Dermis microvascular lymphatic vessel endothelial cell (primary cell): ENCODE measurements at regions not wholly inside any gene's neighbourhood (a gene's known extent, or its start where the extent isn't known, plus 50 kb on each side); places are given as distances from the start of the nearest gene placed in this dataset.
"Not testable (repeated sequence)": the region's sequence is repeated elsewhere in the genome, so short reads cannot be mapped to it uniquely, and the experiment has no call there.

ENCODE experiments used
- DNase-seq, 2 donors: peaks; one replicate each; pipeline versions ENCODE4 v3.0.0 to v3.0.0-alpha.2; 2010; ENCODE audit warnings: low read depth in 2 of 2

DNA sequence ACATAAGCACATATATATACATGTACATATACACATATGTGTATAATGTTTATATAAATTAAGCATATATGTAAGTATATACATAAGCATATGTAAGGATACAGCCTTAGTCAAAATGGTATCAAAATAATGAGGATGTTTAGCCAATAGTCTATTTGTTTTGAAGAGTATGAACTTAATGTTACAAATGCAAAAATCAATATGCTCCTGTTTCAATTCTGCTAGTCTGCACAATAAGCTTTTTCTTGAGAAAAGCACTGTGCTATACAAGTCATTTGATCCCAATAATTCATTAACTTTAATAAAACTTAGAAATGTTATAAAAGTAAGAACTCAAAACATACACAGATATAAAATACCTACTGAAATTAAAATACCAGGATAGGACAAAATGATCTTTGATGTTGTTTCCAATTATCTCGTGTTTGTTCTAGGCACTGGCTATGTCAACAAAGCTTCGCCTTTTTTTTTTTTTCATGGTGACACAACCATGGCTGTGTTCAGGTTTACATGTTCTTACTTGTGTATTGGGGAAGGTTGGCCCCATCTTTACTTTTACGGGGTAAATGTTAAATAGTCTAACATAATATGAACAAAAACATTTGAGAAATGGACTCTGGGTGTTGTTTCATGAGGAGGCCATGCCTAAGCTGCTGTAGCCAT, 271.1 kb upstream of the CDH19 start:
- DNase-seq, result no peak

DNA sequence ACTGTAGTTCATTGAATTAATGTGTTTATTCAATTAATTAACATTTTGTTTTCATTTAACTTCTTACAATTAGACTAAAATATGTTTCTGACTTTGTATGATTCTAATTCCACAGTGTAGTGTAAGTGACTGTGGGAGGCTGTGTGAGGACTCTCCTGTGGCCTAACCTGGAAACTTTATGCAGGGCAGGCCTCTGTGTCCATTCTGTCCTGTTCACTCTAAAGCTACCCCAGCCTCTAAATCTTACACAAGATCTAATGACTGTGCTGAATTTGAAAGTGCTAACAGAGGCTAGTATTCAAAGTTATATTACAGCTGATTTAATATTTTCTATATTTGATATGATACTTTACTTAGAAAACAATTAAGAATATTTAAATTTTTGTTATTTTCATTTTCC, 270.5 kb upstream of the CDH19 start:
- DNase-seq, result no peak

DNA sequence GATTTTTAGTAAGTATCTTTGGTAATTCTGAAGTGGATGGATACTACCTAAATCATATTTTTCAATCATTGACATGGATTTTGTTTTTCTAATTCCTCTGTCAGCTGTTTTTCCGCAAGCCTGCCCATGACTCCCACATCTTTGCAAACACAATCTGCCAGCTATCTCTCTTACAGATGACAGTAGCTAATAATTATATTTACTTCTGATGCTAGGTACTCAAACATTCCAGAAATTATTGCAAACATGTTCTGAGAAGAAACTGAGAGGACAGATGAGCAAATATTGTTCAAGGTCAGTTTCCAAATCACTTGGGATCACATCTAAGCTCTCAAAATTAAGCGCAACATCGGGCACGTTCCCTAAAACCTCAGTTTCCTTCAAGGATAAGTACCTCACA, 270.0 kb upstream of the CDH19 start:
- no peak for DNase-seq

DNA sequence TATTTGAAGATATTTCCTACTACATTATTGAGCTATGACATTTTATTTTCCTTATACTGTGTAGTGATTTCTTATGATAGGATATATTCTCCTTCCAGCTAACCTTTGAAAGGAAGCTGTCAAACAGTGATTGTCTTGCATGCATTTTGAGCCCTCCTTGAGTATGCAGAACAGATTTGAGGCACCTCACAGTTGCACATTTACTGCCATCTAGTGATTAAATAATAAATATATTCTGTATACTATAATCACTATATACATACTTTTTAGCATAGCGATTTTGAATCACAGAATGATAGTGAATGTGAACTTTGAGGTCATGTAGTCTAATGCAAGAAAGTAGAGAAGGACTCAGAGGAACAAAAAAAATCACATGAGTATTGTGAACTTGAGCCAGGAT, 268.4 kb upstream of the CDH19 start:
- DNase-seq, result peak; percentile 21 to 35

DNA sequence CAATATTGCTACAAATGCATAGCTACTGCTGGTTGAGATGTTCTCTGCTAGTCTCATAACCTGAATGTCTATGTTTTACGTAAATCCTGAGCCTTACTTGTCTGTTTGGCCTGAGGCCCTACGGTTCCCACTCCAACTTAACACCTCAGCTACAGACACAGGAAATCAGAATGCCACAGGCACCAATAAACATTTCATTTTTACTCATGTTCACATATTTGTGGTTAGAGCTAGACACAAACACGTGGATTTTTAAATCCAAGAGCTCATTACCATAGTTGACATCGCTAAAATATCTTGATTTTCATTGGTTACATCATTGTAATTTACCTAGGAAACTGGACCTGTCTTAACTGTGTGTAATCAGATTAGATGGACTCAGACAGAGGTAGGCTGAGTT, 263.8 kb upstream of the CDH19 start:
- no peak for DNase-seq

DNA sequence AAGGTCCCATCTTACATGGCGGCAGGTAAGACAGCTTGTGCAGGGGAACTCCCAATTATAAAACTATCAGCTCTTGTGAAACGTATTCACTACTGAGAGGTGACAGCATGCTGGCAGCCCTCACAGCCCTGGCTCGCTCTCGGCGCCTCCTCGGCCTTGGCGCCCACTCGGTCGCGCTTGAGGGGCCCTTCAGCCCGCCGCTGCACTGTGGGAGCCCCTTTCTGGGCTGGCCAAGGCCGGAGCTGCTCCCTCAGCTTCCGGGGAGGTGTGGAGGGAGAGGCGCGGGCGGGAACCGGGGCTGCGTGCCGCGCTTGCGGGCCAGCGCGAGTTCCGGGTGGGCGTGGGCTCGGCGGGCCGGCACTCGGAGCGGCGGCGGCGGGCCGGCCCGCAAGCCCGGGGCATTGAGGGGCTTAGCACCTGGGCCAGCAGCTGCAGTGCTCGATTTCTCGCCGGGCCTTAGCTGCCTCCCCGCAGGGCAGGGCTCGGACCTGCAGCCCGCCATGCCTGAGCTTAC, 262.6 kb upstream of the CDH19 start:
- DNase-seq, result not testable (repeated sequence)

DNA sequence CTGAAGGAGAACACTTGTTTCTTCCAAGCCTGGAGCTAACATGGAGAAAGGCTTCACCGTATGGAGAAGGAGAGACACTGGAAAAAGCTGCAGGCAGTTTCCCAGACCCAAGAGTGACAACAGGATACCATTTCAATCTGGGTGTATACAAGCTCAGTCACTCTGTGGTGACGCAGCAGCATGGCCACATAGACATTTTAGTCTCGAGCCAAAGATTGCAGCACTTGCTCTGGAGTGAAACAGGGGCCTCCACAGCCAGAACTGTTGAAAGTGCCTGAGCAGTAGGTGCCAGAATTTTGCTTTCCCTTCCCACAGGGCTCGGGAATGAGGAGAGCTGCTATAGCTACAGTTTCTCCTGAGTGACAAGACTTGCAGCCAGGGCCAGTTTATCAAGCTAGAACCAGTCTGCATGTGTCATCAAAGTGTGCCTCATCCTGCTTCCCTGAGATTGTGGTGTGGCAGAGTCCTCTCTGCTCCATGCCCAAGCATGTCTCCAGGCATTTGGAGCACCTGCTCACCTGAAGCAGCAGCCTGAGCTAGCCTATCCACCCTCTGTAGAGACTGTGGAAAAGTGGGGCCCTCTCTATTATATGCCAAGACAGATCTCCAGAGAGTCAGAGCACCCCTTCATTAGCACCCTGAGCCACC, 234.6 kb upstream of the CDH19 start:
- no peak for DNase-seq

DNA sequence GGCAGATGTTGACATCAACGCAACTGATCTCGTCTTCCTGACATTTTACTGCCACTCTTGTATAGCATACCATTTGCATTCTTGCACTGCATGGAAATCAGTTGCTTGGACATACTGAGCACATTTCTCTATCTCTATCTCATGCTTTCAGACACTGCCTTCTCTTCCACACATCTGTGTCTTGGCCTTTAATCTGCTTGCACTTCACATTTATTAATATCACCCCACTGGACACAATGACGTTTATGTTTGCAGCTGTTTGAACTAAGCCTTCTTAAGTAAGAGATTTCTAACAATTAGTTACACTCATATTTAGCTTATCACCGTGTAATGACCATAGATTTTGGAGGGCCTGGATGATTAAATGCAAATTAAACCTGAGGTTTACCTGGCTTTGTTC, 229.8 kb upstream of the CDH19 start:
- DNase-seq, result no peak

DNA sequence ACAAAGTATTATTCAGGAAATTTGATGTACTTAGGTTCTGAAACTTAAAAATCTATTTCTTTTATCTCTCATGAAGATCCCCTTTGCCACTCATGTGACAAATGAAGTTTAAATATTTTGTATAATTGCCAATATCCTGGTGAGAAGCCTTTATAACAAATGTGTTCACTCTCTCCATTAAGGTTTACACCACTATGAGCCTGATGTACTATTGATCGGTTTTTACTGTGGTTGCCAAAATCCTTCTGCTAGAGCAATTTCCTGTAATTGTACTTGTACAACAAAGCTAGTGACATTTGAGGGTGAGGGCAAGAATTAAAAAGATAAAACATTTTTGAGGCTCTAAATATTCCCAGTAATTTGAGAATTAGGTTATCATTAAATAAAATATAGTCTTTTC, 222.3 kb upstream of the CDH19 start:
- peak; percentile 50 to 57 for DNase-seq

DNA sequence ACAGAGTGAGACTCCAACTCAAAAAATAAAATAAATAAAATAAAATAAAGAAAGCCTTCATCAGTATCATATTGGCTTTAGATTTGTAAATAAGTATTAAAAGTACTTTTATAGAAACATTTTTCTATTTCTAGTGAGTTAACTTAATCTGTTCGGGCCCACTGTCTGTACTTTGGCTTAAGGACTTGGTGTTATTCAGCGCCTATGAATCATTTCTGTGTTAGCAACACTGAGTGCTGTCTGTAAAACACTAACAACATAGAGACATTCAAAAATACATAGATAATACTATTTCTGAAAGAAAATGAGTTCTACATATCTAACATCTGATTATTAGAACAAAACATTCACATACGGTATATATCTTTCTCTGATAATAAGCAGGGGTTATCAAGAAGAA, 221.5 kb upstream of the CDH19 start:
- no peak for DNase-seq

DNA sequence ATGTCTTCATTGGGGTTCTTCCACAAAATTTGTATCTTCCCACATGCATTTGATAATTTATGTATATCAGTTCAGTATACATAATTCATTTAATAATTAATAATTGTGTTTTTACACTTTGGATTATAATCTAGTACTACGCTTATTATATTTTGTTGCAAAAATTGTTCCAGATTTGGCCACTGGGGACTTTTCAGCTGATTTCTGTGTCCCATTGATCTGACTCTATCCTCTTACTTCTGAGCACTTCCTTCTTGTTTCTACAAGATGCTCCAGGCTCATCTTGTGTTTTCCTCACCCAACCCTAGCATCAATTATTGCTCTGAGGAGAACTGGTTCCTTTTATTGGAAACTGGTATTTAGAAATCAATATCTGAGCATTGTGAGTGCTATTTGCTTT, 215.3 kb upstream of the CDH19 start:
- no peak for DNase-seq

DNA sequence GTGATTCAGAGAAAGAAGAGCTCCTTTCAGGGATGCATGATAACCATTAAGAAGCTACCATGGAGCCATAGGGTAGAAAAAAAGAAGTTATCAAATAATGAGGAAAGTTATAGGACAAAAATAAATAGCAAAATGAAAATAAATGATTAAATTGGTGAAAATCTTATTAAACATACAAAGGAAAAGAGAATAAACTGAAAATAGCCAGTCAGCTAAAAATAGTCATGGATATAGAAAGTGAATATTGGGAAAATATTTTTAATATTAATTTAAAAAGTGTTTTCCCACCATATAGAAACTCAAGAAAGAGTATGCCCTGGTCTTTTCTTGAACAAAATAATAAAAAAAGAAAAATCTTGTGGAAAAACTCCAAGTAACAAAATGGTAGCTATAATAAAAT, 209.2 kb upstream of the CDH19 start:
- DNase-seq, result no peak

DNA sequence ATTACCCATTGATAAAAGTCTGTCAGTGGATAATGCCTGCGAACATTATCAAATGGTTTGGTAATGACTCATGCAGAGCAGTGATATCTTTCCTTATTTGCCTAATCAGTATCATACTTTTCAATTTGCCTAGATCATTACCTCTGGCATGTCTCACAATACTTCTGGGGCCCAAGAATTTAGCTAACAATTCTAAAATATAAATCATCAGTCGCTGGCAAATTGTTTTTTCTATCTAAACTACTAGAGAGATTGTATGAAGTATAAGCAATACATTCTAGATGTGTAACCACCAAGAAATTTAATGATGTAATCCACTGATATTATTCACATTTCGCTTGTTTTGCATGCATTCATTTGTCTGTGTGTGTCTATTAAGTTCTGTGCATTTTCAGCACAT, 191.2 kb upstream of the CDH19 start:
- no peak for DNase-seq

DNA sequence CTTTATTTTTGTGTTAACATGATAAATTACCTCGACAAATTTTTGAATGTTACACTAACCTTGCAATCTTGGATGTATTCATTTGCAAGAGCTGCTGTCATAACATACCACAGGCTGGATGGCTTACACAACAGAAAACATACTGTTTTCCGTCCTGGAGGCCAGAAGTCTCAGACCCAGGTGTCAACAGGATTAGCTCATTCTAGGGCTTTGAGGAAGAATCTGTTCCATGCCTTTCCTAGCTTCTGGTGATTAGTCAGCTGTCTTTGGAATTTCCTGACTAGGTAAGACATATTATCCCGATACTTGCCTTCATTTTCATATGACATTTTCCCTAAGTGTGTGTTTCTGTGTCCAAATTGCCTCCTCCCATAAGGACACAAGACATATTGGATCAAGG, 188.6 kb upstream of the CDH19 start:
- DNase-seq, result peak in 1 of 2 donors; percentile 59

DNA sequence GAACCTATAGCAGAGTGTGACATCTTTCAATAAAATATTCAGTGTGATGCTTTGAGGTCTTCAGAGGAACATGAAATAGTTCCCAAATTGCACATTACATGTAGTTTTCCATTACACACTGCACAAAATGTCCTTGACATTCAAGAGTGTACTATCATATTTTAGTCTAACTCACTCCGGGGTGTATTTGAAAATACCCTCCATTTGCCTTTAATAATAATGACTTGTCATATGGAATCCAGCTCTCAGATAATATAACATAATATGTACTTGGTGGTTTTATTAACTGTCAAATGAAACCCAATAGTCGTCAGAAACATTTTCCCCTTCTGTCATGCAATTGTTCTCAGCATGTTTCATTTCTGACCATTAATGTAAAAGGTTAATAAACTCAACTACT, 176.7 kb upstream of the CDH19 start:
- no peak for DNase-seq

DNA sequence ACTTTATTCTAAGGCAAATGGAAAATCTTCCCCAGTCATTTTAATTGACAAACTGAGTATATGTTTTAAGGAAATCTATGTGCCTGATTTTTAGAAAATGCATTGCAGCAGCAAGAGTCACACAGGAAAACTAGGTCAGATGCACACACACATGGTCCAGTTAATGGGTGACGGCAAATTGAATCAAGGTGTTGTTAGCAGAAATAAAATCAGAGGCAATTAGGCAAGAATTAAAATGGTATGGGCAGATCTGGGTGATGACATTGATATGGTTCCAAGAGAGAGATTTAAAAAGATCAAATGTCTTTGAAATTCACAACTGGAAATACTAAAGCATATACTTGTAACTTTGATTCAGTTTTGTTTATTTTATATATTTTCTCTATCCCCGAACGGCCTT, 174.2 kb upstream of the CDH19 start:
- no peak for DNase-seq

DNA sequence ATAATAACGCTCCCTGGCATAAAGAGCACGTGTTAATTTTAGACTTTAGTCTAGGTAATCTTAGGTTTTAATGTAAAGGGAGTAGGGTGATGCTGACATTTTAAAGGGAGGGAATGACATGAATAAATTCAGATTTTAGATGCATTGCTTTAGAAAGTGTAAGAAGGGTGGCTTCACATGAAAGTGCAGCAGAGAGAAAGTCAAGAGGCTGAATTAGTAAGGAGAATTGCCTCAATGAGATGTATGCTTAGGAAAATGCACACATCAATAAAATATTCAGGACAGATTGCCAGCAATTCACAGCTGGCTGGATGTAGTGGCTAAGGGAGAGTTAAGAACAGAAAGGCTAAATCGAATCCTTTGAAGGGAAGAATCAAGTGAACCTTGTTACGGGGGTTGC, 165.5 kb upstream of the CDH19 start:
- DNase-seq, result no peak

DNA sequence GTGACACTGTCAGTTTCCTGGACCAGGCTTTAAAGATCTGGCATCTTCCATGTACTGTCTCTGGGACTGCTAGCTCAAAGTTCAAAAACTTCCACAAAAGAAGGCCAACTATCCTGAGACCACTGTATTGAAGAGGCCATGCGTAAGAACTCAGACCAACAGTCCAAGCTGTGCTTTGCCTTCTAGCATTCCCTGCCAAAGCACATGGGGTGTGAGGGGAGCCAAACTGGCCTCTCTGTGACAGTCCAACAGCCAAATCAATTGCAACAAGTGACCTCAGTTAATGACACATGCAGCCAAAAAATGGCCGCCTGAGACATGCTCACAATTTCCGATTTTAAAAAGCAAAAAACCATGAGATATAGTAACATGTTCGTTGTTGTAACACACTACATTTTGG, 160.3 kb upstream of the CDH19 start:
- DNase-seq, result no peak

DNA sequence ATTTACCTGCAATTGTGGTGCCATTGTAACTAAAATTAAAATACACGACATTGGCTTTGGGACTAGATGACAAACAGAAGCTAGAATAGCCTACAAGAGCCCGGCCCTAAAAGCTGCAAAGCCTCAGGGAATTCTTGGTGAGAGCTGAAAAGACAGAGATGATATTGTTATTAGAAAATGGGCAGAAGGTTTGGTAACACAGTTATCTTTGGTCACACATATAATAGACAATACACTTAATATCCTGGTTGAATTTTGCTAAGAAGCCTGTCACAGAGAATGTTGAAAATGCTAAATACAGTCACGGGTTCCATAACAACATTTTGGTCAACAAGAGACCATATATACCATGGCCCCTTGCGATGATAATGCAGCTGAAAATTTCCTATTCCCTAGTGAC, 157.3 kb upstream of the CDH19 start:
- no peak for DNase-seq

DNA sequence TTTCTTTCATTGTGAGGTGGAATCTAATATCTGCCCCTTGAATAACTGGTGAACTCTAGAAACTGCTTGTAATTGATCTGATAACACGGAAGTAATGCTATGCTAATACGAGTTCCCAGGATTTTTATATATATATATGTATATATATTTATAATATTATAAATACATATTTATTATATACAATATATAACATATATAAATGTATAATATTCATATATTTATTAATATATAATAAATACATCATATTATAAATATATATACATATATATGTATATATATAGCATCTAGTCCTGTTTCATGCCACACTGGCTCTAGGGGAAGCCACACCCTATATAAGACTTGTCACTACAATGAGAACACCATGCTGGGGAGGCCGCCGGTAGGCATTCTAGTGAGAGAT, 156.7 kb upstream of the CDH19 start:
- no peak for DNase-seq

DNA sequence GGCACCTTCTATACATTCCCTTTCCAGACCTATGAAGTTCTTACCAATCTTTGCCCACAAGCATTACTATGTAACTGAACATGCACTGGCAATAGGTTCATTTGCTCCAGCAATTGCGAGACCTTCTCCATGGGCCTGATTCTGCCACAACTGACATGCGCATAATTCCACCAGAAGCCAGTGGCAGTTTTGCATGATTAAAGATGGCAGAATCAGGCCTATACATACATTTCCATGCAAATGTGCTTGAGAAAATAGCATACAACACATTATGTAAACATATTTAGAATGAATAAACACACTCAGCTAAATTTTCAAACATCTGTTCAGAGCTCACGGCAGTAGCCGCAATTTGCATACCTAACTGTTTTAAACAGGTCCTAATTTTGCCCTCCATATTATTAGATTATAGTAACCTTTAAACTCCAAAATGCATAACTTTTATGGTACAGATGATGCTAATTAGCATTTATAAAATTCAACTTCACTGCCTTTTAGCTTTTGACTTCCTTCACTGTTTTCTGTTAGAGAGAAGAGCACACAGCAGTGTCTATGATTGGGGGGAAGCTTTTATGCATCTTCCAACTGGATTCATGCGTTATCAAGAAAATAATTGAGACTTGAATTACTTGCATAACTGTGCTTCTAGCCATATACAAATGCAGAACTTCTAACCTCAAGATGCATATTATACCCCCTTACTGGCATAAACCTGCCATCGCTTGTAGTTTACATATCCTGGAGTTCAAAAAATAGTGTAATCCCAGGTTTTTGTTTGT, 155.3 kb upstream of the CDH19 start:
- DNase-seq, result no peak

DNA sequence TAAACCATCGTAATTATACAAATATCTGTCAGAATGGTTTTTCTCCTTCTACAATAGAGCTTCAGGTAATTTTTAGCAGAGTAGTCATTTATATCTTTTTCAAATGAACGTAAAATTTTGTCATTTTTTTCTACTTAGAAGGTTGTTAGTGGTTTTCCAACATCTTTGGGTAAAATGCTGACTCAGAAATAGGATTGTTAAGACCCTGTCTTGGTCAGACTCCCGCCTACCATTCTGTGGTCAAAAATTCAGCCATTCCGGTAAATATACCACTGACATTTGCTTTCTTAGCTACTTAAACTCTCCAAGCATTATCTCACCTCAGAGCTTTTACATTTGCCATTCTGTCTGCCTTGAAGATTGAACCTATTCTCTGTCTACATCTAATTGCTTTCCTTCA, 154.1 kb upstream of the CDH19 start:
- no peak for DNase-seq

DNA sequence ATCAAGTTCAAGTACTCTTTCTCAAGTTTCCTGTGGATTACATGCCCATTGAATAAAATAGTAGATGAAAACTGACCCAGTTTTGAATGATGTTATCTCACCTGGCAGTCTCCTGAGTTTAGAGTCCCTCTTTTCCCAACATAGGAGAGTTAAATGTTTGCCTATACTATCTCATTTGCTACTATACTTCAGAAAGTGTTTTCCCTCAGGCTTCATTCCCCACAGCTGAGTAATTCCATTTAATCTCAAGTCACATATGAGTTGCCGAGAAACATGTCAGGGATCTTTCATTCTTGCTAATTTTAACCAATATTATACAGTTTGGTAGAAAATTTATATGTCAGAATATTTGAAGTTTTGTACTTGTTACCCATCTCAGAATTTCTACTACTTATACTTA, 150.4 kb upstream of the CDH19 start:
- no peak for DNase-seq
